ENCODE measurements at regions not wholly inside any gene's neighbourhood (a gene's known extent, or its start where the extent isn't known, plus 50 kb on each side); places are given as distances from the start of the nearest gene placed in this dataset.
"Not testable (repeated sequence)": the region's sequence is repeated elsewhere in the genome, so short reads cannot be mapped to it uniquely, and the experiment has no call there.

GRCh38 chr1:93773049-93773838 is 91.6 kb upstream of the BCAR3 start:
- no peak for DNase-seq (ENCODE audit: low read depth in 2 of 2, low spot score in 1 of 2)

GRCh38 chr1:93771843-93772242 is 90.2 kb upstream of the BCAR3 start:
- no peak for DNase-seq (ENCODE audit: low read depth in 2 of 2, low spot score in 1 of 2)

GRCh38 chr1:93770640-93771039 is 89.0 kb upstream of the BCAR3 start:
- DNase-seq (ENCODE audit: low read depth in 2 of 2, low spot score in 1 of 2): no peak

- no peak for DNase-seq (ENCODE audit: low read depth in 2 of 2, low spot score in 1 of 2)
Observed at GRCh38 chr1:93769777-93770176, 88.1 kb upstream of the BCAR3 start.

GRCh38 chr1:93768380-93768863 is 86.8 kb upstream of the BCAR3 start:
- DNase-seq (ENCODE audit: low read depth in 2 of 2, low spot score in 1 of 2): no peak

- no peak for DNase-seq (ENCODE audit: low read depth in 2 of 2, low spot score in 1 of 2)
Observed at GRCh38 chr1:93766451-93766850, 84.8 kb upstream of the BCAR3 start.

- DNase-seq (ENCODE audit: low read depth in 2 of 2, low spot score in 1 of 2): no peak
Observed at GRCh38 chr1:93765099-93765498, 83.5 kb upstream of the BCAR3 start.

GRCh38 chr1:93764366-93764750 is 82.7 kb upstream of the BCAR3 start:
- no peak for DNase-seq (ENCODE audit: low read depth in 2 of 2, low spot score in 1 of 2)

GRCh38 chr1:93763704-93764365 is 82.2 kb upstream of the BCAR3 start:
- no peak for DNase-seq (ENCODE audit: low read depth in 2 of 2, low spot score in 1 of 2)

- no peak for DNase-seq (ENCODE audit: low read depth in 2 of 2, low spot score in 1 of 2)
Observed at GRCh38 chr1:93758842-93759515, 77.3 kb upstream of the BCAR3 start.

- DNase-seq (ENCODE audit: low read depth in 2 of 2, low spot score in 1 of 2): no peak
Observed at GRCh38 chr1:93757256-93758036, 75.8 kb upstream of the BCAR3 start.

- DNase-seq (ENCODE audit: low read depth in 2 of 2, low spot score in 1 of 2): no peak
Observed at GRCh38 chr1:93756657-93757056, 75.0 kb upstream of the BCAR3 start.

- DNase-seq (ENCODE audit: low read depth in 2 of 2, low spot score in 1 of 2): not testable (repeated sequence)
Observed at GRCh38 chr1:93755251-93755715, 73.6 kb upstream of the BCAR3 start.

GRCh38 chr1:93753791-93754763 is 72.4 kb upstream of the BCAR3 start:
- no peak for DNase-seq (ENCODE audit: low read depth in 2 of 2, low spot score in 1 of 2)

- DNase-seq (ENCODE audit: low read depth in 2 of 2, low spot score in 1 of 2): no peak
Observed at GRCh38 chr1:93751377-93752250, 70.0 kb upstream of the BCAR3 start.

- DNase-seq (ENCODE audit: low read depth in 2 of 2, low spot score in 1 of 2): no peak
Observed at GRCh38 chr1:93750955-93751354, 69.3 kb upstream of the BCAR3 start.

GRCh38 chr1:93749894-93750301 is 68.3 kb upstream of the BCAR3 start:
- DNase-seq (ENCODE audit: low read depth in 2 of 2, low spot score in 1 of 2): no peak

GRCh38 chr1:93749487-93749886 is 67.8 kb upstream of the BCAR3 start:
- DNase-seq (ENCODE audit: low read depth in 2 of 2, low spot score in 1 of 2): no peak

Measured in stimulated activated CD8-positive, alpha-beta memory T cell treated with anti-CD3 and anti-CD28 coated beads, Interleukin-4, amount 100 ng/mL, for 4 hours (primary cell).